Fibroblast of skin of right quadriceps (primary cell): ENCODE measurements at regions not wholly inside any gene's neighbourhood (a gene's known extent, or its start where the extent isn't known, plus 50 kb on each side); places are given as distances from the start of the nearest gene placed in this dataset.
A peak's percentile ranks its signal among the peaks of the same experiment; 100 is the strongest.

Source experiments
- DNase-seq: peaks from one replicate; pipeline ENCODE4 v3.0.0-alpha.2; 2013

DNA sequence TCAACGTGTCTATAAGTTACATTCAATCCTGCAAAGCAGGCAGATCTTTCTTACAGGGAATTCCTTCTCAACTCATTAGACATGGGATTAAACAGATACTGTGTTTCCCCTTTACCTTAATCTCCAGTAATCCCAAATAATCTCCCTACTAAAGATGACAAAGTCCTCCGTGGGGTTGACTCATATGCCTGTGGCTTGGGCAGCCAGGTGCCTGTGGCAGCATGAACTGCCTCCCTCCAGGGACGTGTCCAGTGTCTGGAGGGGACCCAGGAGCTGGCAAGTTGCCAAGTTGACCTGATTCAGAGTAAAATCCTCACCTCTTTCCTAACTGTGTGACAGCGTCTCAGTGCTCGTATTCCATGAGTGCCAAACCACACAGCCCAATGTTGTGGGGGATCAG, 94.6 kb upstream of the PTCH1 start:
- no peak for DNase-seq

DNA sequence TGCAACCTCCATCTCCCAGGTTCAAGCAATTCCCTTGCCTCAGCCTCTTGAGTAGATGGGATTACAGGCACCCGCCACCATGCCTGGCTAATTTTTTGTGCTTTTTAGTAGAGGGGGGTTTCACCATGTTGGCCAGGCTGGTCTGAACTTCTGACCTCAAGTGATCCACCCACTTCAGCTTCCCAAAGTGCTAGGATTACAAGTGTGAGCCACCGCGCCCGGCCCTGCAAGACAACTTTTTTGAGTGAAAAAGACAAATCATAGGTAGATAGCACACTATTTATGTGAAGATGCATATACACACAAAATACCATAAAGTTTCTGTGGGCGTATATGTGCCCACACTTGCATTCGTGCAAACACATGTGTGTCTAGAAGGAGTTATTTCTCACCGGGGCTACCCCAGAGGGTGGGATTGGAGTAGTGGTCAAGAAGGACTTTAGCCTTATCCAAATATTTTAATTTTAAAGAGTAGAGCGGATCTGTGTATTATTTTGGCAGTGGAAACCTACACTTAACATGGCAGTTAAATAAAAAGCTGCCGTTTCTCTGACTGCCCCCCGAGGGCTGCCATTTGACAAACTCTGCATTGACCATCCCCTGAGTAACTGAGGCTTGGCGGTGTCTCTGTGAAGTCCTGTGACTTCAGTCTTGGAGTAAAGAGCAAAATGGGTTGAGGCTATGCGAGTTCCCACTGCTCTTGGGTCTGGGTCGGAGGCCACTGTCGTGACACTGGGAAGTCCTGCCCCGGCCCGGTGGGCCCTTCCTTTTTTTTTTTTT, 93.4 kb upstream of the PTCH1 start:
- DNase-seq = no peak

DNA sequence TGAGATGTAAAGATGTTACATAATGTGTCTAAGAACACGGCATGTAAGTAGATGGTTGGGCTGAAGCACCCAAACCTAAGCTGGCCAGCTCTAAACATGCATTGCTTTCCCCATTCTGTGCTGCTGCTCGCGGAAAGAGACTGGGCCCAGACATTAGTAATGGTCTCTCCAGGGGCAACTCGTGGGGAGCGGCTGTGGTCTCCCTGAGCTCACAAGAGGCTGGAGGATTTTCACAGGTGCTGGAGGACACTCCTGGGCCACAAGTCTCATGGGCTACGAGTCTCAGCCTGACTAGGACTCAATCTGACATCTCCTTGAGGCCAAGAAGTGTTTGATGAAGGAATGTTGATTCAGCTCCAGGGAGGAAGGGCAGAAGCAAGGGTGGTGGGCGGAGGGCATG, 92.7 kb upstream of the PTCH1 start:
- no peak for DNase-seq

DNA sequence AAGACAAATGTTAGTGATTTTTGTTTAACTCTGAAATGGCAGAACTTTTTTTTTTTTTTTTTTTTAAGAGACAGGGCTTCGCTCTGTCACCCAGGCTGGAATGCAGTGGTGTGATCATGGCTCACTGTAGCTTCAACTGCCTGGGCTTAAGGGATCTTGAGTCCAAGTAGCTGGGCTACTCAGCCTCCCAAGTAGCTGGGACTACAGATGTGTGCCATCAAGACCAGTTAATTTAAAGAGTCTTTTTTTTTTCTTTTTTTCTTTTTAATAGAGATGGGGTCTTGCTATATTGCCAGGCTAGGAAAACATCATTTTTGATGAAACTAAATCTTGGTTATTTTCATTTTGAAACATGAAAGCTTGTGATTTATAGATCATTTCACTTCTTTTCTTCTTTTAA, 91.6 kb upstream of the PTCH1 start:
- DNase-seq = no peak

DNA sequence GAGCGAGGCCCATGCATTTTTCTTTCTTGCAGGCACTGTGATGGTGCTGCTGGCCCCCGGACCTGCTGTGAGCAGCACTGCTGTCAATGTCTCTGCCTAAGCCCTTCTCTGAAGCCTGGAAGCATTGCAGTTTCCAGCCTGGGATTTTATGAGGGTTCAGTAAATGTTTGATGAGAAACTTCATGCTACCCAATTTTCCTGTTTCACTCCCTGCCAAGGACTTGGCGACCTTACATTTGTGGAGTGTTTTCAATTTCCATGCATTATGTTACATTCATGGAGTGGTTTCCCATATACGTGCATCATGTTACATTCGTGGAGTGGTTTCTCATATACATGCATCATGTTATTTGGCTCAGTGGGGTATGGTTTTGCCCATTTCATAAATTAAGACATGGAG, 90.7 kb upstream of the PTCH1 start:
- DNase-seq = no peak

DNA sequence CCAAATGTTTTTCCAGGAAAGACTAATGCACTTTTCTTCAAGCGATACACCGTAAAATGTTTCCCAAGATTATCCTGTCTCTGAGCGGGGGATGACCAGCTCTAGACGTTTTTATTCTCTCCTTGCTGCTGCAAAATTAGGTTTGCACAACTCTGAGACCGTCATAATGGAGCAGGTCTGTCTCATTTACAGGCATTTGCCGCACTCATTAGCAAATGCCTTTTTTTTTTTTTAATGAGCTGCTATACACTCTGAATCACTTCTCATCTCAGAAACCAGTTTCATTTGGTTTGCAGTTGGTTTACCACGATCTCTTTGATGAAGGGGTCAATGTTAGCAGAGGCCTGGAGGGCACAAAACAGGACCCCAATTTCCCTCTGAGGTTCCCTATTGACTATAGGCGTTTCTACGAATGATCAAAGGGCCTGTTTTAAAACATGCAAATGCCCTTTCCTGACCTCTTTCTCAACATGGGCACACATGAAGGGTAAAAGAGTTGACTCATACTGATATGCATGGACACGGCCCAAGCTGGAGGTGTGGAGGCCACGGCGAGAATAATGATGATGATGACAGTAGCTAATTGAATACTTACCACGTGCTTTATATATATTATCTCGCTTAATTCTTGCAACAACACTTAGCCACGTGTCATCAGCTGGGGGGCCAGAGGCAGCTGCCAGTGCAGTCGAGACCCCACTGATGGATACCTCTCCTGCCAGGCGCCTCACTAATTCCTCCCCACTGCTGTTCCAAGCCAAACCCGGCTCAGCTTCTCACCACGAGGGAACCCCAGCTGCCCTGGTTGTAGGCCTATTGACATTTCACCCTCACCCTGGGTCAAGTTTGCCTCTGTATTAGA, 89.9 kb upstream of the PTCH1 start:
- DNase-seq = no peak

DNA sequence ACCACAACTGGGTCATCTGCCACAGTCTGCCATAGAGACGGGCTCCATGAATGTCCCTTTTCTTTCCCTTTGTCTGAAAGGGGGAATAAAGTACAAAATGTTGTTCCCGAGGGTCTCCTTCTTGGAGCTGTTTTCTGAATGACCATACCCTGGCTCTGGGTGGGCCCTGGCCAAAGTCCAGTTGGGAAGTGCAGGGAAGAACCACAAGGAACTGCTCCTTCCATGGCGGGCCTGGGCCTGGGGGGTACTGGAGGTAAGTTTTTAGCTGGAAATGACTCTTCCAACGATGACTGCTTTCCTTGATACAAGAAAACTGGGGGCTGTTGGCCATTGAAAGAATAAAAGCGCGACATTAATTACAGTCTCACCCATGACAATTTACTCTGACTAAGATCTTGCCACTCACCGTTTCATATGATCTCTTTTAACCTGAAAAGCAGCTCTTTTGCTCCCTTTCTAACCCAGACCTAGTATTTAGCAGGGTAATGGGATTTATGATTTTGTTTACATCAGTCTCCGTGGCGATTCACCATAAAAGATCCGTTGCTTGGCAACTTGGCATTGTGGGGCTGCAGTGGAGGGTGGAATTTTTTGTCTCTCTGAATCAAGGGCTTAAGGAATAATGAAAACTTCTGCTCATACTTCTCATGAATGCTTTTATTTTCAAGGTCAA, 89.2 kb upstream of the PTCH1 start:
- DNase-seq = peak; percentile 26

DNA sequence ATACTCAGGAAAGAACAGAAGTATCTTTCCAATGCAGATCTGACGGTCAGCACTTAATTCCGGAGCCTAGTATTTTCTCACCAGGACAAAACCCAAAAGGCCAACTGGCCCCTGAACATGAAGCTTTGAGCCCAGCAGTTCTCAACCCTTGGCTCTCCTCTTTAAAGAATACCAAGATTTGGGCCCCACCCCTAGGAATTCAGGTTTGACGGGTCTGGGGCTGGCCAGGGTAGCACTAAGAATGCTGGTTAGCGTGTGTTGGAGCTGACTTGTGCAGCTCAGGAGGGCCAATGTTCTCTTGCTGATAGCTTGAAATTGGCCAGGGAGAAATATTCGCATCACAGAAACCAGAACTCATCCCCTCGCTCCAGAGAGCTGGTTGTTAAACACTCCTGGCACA, 88.3 kb upstream of the PTCH1 start:
- DNase-seq = no peak

DNA sequence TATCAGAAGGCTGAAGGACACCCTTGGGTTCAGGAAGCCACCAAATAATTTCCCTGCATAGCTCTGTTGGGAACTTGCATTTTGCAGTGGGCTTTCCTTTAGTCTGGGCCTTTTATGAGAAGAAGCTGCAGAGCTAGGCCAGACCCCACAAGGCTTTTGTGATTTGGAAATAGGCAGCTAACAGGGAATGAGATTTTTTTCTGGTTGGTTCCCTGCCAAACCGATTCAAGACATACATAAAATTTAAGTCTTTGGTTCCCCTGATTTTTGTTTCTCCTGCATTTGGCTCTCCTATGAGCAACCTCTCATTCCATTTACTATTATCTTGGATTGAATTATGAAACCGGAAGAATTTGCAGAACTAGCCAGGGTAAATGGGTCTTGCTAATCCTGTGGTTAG, 81.5 kb upstream of the PTCH1 start:
- no peak for DNase-seq

DNA sequence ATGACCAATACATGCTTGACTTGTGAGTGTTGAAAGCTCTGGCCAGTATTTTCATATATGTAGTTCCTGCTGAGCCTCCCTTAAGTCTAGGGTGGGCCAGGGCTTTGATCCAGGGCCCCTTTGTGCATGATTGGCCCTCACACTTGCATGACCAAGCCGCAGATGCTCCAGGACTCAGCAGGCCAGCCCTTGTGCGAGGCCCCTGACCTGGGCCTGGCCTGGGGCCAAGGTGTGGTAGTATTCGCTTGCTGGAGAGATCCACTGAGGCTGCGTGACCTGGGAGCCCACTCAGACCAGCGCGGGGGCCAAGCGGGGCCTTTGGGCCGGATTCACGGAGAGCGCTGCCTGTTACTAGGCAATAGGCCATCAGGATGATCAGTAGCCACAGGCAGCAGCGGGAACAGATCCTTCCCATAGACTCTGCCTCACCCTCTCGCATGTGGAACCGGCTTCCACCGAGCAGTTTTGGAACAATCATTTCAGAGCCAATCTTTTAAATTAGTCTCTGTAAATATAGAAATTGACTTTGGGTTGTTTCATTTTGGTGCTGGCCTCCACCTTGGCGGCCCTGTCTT, 79.0 kb upstream of the PTCH1 start:
- no peak for DNase-seq

DNA sequence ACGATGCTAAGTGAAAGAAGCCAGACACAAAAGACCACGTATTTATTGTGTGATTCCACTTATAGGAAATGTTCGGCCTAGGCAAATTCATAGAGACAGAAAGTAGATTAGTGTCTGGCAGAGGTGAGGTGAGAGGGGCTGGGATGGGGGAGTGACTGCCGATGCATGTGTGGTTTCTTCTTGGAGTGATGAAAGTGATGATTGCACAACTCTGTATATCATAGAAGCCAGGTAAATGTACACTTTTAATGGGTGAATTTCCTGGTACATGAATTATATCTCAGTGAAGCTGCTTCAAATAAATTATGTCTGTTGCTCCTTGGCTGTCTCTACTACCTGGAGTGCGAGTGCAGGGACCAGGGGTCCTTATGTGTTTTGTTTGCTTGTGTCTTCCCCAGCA, 76.2 kb upstream of the PTCH1 start:
- DNase-seq = no peak

DNA sequence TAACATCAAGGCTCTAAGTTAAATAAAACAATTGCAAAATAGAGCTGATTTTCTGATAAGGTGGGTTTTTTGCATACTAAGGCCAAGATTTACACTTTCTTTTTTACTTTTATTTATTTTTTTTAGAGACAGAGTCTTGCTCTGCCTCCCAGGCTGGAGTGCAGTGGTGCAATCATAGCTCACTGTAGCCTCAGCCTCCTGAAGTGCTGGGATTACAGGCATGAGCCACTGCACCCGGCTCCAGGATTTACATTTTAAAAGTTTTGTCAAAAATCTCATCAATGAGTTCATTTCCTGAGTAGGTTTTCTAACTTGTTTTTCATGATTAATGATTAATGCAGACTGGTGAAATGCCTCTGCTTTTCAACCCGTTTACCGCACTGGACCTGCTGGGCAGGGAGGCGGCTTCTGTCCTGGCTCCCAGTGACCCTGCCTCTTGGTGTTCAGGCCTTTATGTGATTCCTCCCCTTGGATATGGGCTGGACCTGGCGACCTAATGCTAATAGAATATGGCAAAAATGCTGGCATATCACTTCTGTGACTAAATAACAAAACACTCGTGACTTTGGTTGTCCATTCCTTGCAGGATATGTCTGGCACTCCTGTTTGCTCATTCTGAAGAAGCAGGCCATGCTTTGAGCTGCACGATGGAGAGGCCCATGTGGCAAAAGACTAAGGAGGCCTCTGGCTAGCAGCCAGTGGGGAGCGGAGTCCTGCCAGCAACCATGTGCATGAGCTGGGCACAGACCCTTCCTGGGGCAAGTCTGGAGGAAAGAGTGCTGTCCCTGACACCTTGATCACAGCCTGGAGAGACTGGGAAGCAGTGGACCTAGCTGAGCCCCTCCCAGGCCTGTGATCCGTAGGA, 72.2 kb upstream of the PTCH1 start:
- DNase-seq = no peak

DNA sequence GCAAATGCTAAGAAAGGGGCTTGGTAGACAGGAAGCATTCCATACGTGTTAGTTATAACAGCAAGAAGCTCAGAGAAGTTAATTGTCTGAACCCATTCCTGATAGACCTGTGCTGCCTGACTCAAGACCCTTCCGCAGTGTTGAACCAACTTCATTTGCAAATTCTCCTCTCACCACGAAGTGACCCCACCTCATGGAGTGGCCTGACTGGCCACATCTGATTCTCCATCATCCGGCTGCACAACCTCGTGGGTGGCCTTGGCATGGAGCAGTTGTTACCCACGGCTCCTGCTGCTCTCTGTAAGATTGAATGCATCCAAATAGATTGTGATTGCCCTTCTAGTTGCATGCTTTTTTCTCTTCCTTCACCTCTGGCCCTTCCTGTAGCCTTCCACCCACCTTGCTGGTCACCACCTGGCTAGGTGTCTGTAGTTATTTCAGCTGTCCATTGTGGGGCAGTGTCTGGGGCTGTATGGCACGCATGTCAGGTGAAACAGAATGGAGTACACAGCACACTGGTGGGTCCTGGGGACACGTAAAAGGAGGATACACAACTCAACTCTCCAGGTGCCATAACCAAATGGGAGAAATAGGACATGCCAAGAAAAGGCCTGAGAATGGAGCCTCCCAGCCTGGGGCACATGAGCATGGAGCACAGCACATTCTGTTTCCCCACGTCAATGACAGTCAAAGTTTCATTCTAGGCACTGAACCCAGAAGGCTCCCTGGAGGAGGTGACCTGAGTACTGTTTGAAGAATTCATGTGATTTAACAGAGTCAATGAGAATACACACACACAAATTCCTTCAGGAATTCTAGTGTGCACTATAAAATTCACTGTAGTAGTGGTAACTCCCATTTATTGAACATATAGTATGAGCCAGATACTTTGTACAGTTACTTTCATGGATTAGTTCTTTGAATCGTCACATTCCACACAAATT, 70.5 kb upstream of the PTCH1 start:
- no peak for DNase-seq

DNA sequence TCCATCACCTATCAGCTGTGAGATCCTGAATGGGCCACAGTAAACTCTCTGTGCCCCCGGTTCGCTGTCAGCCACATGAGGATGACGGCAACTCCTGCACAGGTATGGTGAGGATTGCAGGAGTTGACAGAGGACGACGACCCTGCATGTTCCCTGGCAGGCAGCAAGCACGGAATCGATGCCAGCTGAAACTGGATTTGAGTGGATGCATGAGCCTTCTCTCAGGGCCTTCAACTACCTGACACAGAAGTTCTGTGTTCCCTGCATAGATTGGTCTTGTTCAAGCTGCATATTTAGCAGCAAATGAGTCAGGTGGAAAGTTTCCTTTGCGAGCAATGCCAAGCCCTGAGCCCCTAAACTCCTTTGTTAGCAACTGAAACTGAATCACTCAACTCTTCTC, 69.6 kb upstream of the PTCH1 start:
- DNase-seq = no peak

DNA sequence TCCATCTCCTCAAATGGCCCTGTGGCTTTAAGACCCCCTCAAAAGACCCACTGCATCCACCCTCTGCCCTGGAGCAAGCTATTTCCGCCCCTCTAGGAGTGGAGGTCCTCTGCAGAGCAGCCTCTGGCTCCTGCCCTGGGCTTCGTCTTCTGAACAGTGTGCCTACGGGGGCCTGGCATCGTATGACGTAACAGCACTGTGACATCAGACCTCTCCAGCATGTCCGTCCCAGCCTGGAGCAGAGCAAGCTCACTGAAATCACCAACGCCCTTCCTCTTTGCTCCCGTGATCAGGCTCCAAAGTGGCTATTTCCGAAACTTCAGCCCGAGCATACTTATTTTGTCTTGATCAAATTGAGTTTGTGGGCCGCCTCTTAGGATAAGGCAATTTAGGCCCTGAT, 69.1 kb upstream of the PTCH1 start:
- DNase-seq = no peak

DNA sequence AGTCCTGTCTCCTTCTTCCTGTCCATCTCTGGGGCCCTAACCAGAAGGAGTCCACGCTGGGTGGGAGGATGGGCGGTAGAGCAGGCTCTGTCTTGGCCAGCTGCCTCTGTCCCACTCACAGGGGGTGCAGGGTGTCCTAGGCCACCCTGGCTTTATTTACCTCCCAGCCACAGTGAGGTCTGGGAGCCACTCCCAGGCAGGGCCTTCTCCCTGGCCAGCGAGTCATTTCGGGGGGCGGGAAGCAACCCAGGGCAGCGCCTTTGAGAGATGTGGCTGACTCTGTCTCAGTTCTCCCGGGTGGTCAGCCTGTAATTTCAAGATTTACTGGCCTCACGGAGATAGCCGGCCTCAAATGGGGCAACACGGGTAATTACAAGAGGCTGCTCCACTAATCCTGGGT, 67.4 kb upstream of the PTCH1 start:
- DNase-seq = no peak

DNA sequence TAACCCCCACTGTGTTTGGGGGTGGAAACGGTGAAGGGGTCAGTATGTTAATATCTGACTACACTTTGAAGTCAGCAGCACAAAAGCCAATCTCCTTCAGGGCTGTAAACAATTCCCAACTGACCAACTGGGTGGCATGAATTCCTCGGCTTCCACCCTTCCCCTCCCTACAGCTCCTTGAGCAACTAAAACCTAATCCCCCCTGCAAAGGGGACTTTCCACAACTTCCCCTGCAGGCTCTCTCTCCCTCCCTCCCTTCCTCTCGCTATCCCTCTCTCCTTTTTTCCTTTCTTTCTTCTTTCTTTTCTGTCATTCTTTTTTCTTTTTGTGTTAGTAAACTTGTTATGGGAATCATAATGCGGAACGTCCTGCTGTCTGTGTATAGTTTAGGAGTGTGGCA, 65.1 kb upstream of the PTCH1 start:
- DNase-seq = no peak

DNA sequence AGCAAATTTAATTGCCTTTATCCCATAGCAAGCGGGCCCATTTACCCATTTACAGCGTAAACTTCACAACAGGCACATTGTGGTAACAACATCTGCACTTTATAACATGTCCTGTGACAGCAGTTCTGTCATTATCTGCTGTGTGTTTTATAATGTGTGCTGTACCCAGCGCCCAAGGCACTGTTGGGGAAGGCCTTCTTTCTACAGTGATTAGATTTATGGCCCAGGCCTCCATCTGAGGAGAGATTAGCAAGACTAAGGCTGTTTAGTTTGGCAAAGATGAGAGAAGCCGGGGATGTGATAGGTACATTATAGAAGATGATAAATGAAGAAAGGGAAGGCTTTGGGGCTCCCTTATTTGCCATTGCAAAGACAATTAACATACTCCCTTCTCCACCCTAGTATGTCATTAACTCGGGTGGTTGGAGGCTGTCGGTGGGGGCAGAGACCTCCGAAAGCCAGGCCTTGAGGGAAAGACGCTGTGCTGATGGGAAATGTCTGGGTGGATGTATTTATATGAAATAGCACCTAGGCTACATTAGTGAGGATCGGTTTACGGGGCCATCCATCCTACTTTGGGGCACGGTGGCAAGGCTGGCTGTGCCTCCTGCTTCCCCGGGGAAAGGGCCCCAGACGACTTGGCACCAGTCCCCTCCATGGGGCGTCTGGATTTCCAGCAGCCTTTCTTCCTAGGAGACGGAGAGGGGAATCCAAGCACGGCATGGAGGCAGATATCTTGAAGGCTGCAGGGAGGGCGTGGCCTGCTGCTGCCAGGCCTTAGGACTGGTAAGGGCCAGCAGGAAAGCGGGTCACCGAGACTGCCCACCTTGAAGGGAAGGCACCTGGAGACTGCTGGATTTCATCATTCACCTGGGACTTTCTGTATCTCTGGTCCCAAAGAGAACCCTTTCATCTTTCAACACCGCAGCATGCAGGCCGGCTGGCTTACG, 64.3 kb upstream of the PTCH1 start:
- DNase-seq = no peak

DNA sequence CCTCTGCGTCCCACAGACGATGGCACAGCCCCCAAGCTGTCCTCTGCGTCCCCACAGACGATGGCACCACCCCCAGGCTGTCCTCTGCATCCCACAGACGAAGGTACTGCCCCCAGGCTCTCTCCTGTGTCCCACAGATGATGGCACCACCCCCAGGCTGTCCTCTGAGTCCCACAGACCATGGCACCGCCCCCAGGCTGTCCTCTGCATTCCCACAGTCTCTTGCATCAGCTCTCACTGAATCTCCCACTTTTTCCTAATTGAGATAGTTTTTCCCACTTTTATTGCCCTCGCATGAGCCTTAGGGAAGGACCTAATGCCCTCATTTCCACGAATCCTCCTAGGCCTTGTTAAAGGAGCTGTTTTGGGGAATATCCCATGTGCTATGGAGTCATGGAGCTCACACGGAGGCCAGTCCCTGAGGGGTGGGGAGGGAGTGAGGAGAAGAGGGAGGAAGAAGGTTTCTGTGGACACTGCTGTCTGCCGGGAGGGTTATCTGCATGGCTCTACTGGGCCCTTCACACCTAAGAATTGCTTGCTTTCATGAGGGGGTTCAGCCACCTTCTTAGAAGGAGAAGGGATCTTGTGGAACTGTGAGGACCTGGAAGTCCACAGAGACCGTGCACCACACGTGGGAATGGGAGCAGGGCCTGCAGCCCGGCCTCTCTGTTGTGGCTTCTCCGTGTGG, 58.2 kb upstream of the PTCH1 start:
- DNase-seq = peak; percentile 4

DNA sequence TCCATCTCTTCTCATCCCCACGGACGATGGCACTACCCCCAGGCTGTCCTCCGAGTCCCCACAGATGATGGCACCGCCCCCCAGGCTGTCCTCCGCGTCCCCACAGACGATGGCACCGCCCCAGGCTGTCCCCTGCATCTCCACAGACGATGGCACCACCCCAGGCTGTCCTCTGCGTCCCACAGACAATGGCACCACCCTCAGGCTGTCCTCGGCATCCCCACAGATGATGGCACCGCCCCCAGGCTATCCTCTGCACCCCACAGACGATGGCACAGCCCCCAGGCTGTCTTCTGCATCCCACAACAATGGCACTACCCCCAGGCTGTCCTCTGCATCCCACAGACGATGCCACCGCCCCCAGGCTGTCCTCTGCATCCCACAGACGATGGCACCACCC, 57.4 kb upstream of the PTCH1 start:
- DNase-seq = no peak
